ENCODE measurements at regions not wholly inside any gene's neighbourhood (a gene's known extent, or its start where the extent isn't known, plus 50 kb on each side); places are given as distances from the start of the nearest gene placed in this dataset.
"Not testable (repeated sequence)": the region's sequence is repeated elsewhere in the genome, so short reads cannot be mapped to it uniquely, and the experiment has no call there.

DNA sequence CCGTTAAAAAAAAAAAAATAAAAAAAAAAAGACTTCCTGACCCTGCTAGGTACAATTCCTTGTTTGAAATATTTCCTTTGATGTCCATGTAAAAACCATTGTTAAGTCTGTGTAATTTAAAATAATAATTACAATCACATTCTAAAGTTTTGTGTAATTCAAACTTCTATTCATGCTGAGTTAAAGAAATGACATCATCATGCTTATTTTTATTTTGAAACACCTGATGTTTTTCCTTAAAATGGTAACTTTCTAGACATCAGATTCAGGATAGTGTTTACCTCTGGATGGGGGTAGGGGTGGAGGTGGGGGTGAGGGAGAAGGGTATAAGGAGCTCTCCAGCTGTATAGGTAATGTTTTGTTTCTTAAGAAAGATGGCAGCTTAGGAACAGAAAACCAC lies 92.8 kb downstream of the ADCYAP1 start:
- DNase-seq (ENCODE audit: low read depth, low spot score): no peak

DNA sequence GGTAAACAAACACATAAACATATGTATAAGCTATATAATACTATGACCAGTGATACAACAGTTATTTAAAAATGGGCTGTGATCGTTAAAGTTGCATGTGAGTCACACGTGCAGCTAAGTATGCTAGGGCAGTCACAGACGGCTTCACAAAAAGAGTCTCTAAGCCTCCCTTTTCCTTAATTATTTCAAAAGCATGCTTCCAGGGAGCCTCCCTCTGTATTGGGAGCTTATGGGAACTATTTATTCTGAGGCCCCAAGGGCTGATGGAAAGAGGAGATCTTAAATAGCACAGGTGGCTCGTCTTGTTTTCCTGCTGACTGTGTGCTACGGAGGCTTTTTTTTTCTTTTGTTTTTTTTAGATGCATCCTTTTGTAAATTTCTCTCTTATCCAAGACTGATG lies 94.3 kb downstream of the ADCYAP1 start:
- DNase-seq (ENCODE audit: low read depth, low spot score): no peak

DNA sequence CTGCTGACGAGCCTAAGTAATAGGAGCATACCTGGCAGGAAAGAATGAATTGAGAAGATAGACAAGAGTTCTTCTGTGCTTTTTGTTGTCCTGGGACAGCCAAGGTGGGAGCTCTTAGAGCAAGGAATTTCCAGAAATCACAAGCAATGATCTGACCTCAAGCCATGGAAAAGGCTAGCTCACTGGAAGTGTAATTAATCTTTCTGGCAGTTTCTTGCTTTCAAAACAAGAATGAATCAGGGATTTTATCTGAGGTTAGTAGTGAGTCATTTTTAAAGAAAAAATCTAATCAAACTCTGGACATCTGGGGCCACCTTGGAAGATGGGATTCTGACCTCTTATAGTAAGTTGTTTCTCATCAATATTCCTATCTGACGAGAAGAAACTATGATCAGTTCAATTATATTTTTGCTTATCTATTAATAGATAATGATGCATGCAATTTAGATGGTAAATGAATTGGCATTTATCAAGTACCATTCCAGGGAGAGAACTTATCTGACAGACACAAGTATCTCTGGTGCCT lies 98.0 kb downstream of the ADCYAP1 start:
- no peak for DNase-seq (ENCODE audit: low read depth, low spot score)

DNA sequence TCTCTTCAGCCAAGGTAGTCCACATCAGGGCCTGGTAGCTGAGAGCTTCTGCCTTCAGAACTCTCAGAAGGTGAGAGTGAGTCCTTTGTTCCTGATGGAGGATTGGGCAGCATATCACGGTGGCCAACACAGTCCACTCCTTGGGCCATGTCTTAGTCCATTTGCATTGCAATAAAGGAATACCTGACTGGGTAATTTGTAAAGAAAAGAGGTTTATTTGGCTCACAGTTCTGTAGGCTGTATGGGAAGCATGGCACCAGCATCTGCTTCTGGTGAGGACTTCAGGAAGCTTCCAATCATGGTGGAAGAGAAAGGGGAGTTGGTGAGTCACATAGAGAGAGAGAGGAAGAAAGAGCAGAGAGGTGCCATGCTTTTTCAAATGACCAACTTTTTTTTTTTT lies 98.8 kb downstream of the ADCYAP1 start:
- no peak for DNase-seq (ENCODE audit: low read depth, low spot score)

DNA sequence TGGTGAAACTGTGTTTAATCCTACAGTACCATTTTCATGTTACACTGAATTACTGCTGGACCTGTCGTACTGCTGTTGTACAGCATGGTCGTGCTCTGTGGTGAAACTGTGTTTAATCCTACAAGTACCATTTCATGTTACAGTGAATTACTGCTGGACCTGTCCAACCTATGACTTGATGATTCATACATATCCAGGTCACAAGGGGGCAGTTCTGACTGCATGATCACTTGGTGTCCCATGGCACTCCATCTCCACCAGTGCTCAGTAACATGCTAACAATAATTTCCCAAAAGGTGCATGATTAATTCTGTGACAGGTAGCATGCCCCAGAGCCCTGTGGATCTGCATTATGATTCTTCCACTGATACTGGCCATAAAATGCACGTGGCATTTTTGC lies 101.6 kb downstream of the ADCYAP1 start:
- no peak for DNase-seq (ENCODE audit: low read depth, low spot score)

DNA sequence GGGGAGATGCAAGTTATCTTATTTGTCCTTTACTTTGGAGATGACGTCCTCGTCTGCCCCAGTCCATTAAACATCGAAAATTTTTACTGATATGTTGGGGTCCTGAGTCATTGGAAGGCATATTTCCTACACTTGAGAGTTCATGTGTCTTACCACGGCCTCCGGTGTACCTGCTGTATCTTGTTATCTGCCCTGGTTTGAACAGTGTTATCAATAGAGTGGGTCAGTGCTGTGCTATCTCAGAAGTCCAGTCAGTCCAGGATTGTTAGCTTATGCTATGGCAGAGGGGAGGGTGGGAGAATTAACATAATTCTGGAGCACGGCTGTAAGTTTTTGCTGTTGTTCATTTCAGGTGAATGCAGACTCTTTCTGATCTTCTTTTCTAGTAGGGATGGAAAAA lies 102.3 kb downstream of the ADCYAP1 start:
- DNase-seq (ENCODE audit: low read depth, low spot score): no peak

DNA sequence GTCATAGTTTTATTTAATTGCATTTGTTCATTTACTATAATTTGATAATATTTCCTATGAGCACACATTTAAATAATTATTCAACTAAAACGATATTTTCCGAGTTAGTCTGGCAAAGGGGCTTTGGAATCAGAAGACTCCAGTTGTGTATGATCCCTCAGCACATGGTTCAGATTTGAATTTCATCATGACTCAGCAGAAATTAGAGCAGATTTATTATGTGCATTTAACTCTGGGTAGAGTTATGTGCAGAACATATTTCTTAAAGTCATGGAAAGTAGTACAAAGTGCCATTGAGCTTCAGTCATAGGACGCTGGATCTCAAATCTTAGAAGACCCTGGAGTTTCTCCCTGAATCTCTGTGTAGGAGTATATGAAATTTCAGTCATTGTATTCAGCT lies 106.7 kb downstream of the ADCYAP1 start:
- DNase-seq (ENCODE audit: low read depth, low spot score): no peak

DNA sequence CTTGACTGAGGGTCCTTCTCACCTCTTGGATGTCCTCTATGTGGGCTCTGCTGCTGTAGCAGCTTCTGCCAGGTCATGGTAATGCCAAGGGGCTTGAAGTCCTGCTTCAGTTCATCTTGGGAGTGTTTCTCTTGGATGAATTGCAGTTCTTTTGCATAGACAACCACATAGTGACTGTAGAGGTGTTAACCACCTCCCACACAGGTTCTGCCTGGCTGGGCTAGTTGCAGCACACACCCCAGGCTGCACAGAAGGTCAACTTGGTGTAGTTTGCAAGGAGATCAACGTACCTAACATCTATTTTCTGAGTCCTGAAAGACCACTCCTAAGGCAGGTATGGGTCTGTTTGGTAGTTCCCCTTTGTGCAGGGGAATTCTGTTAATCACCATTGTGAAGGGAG lies 108.1 kb downstream of the ADCYAP1 start:
- no peak for DNase-seq (ENCODE audit: low read depth, low spot score)

DNA sequence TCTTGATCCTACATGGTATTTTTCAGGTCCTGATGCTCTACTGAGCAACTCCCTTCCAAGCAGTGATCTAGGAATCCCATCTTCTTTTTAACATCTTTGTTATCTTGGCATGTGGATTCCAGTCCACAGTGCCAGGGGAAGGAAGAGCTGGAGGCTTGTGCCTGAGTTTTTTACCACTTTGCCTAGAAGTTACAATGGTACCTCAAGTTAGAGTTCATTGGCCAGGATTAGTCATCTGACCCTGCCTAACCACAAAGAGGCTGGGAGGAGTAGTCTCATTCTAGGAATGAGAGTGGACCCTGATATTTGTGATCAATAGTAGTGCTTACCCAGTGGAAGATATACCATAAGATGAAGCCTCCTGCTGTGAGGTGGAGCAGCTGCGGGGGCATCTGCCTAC lies 109.3 kb downstream of the ADCYAP1 start:
- no peak for DNase-seq (ENCODE audit: low read depth, low spot score)

DNA sequence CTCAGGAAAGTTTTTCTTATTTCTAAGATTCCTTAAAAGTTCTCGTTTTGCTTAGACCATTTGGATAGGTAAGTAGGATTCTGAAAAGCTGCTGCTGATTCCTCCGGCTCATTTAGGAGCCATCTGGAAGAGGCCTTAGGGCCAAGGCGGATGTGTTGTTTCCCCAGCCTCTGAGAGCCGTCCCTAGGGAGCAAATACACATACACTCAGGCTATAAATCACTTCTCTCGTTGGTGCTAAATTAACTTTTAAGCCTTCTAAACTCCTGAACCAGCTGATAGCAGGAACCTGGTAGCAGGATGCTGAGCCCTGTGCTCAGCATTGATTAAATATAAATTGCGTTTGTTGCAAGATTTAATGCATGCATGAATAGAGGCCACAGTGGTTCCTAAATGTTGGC lies 109.8 kb downstream of the ADCYAP1 start:
- no peak for DNase-seq (ENCODE audit: low read depth, low spot score)

DNA sequence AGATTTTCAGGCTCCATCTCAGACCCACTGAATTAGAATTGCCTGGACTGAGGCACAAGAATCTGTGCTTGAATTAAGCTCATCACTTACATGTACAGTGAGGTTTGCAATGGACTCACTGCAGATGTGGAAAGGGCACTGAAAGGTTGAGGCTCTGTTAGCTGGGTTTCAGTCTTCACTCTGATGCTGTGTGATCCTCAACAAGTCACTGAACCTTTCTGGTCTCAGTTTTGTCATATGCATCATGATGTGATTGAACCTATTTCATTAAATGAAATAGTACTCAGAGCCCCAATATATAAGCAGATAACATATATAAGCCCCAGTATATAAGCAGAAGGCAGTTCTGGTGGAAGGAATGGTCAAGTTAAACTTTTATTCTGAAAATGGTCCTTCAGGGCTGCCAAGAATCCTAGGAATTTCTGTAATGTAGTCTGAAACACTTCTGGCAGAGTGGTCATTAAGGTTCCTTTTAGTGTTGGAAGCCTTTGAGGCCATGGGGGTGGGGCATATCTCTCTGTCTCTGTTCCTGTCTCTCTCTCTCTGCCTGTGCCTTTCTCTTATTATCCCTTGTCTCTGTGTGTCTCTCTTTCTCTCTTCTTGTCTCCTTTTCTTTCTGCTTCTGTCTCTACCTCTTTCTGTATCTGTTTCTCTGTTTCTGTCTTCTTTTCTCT lies 110.4 kb downstream of the ADCYAP1 start:
- DNase-seq (ENCODE audit: low read depth, low spot score): no peak

DNA sequence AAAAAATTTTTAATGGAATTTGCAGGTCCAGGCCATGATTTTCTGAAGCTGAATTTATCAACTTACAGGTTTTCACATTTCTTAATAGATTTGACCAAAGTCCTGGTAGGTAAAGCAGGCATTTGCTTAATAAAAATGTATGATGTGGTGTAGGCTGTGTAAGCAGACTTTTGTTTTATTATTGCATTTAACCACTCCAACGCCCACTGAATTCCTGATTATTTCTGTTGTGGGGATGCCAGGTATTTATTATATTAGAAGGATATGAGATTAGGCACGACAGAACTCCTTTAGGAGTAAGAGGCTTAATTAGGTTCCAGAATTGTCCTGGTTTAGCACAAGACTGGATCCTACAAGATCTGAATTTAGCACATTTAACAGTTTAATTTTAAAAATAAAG lies 111.1 kb downstream of the ADCYAP1 start:
- DNase-seq (ENCODE audit: low read depth, low spot score): no peak

DNA sequence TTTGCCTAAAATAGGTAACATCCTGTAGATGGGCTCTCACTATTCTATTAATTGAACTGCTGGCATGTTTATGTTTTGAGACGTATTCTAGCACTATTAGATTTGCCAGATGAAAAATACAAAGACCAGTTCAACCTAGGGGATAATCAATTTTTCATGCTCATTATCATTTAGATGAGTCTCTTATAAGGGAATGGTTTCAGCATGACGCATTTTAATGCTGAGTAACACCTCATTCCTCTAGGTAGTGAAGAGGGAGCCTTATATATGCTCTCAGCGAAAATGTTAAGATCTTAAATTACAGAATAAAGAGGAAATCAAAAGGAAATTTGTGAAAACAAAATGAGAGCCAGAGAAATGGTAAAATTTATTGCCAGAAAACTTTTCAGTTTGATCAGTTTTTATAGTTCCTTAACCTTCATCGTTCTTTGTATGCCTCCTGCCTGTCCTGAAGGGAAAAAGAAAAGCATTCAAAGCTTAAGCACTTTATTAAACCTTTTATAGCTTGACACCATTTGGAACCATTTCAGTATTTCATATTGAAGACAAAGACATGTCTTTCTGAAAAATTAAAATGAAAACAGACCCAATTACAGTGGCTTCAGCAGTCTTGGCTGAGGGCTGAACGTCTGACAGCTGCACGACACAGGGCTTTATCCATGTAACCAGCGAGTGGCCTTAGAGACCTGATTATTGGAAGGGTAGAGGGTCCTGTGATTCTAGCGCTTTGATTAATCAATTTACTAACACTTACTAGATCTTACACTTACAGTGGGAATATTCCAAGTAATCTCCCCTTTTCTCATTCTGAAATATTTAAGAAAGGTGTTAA lies 112.8 kb downstream of the ADCYAP1 start:
- DNase-seq (ENCODE audit: low read depth, low spot score): no peak

DNA sequence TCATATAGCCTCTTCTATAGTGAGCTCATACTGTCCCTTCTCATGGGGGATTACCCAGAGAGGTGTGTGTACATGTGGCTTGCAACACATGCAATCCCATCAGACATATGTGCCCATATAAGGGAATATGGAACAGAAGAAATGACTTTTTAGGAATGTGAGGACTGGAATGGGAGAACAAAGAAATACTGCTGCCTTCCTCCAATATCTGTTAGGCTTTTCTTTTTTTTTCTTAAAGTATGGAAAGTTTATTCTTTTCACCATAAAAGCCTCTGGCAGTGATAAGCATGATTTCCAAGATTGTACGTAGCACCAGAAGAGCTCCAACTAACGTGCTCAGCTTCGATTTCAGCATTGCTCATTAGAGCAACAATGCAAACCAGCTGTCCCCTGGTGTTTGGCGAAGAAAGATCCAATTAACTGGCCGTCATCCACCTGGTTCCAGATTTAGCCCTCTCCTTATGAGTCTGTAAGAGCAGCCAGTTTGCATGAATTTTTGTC lies 113.6 kb downstream of the ADCYAP1 start:
- DNase-seq (ENCODE audit: low read depth, low spot score): no peak

DNA sequence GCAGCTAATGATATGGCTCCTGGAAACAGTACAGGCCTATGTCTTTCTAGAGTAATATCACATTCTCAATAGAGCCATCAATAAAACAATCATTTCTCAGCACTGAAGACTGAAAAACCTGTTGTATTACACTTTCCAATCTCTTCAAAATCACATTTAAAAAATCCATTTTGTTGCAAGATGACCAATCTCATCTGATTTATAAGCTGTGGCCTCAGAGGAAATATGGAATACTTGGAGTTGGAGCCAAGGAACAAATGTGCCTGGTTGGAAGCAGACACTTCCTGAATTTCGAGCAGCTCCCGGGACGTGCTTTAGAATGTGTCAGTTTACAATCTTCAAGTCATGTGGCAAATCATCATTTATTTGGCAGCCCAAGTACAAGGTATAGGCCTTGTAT lies 114.5 kb downstream of the ADCYAP1 start:
- DNase-seq (ENCODE audit: low read depth, low spot score): no peak

DNA sequence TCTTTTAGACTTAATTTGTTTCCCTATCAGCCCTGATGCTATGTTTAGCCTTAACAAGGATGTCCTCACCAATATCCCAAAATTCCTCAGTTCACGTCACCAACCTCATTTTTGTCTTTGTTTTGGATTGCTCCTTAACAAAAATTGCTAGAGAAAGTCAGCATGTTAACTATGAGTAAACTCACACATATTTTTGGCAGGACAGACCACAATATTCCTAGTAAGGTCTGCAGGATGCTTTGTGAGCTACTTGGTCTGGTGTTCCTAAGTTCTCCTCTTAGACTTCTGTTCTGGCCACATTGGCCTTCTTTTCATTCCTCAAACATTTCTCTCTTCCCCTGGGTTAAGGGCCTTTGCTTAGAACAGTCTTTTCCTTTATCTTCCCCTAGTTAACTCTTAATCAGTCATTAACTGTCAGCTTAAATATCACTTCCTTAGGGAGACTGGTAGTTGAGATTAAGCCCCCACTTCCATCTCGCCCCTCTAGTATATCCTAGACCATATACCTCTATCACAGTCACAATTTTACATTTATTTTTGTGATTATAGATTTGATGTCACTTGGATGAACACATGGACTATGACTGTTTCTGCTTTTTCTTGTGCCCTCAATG lies 116.2 kb downstream of the ADCYAP1 start:
- no peak for DNase-seq (ENCODE audit: low read depth, low spot score)

DNA sequence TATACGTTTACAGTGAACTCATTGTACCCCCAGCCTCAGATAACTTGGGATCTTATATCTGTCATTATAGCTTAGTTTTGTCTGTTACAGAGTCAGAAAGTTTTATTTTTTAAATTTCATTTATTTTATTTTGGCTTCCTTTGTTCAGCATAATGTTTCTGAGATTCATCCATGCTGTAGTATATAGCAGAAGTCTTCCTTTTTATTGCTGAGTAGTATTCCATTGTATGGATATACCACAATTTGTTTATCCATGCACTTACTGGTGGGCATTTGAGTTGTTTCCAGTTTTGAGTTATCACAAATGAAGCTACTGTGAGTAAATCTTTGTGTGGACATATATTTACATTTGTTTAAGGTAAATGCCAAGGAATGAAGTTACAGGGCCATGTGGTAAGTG lies 122.3 kb downstream of the ADCYAP1 start:
- no peak for DNase-seq (ENCODE audit: low read depth, low spot score)

DNA sequence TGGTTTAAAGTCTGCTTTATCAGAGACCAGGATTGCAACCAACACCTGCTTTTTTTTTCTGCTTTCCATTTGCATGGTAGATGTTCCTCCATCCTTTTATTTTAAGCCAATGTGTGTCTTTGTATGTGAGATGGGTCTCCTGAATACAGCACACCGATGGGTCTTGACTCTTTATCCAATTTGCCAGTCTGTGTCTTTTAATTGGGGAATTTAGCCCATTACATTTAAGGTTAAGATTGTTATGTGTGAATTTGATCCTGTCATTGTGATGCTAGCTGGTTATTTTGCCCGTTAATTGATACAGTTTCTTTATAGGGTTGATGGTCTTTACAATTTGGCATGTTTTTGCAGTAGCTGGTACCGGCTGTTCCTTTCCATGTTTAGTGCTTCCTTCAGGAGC lies 128.4 kb downstream of the ADCYAP1 start:
- DNase-seq (ENCODE audit: low read depth, low spot score): not testable (repeated sequence)

DNA sequence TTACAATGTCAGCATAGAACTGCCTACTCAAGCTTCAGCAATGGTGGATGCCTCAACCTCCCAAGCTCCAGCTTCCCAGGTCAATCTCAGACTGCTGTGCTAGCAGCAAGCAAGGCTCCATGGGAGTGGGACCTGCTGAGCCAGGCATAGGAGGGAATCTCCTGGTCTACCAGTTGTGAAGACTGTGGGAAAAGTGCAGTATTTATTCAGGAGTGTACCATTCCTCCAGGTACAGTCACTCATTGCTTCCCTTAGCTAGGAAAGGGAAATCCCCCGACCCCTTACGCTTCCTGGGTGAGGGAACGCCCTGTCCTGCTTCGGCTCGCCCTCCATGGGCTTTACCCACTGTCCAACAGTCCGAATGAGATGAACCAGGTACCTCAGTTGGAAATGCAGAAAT lies 130.3 kb downstream of the ADCYAP1 start:
- no peak for DNase-seq (ENCODE audit: low read depth, low spot score)

DNA sequence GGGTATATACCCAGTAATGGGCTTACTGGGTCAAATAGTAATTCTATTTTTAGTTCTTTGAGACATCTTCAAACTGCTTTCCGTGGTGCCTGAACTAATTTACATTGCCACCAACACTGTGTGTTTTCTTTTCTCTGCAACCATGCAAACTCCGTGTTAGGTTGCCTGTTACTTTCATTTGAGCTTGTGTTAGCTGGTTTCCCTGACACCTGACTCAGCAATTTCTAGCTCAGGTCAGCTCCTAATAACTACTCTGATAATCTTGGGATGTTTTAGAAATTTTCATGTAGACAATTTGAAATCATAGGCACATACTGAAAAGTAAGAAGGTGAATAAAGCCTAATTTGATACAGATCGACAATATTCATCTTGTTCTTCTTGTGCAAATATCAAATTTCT lies 132.3 kb downstream of the ADCYAP1 start:
- DNase-seq (ENCODE audit: low read depth, low spot score): no peak

DNA sequence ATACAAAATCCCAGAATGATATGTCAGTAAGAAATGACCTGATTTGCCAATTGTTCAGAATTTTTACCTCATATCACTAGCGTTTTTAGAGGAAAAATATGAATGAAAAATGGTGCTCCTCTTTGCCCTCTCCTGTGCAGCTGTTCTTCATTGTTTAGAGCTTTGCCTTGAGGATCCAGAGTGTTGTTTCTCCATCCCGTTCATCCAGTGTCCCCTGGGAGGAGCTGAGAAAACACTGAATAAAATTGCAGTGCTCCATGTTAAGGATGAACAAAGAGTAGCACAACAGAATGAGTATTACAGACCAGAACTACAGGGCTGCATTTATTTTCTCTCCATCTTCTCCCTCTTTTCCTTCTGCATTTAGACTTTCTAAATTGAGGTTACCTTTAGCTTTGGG lies 133.1 kb downstream of the ADCYAP1 start:
- no peak for DNase-seq (ENCODE audit: low read depth, low spot score)

DNA sequence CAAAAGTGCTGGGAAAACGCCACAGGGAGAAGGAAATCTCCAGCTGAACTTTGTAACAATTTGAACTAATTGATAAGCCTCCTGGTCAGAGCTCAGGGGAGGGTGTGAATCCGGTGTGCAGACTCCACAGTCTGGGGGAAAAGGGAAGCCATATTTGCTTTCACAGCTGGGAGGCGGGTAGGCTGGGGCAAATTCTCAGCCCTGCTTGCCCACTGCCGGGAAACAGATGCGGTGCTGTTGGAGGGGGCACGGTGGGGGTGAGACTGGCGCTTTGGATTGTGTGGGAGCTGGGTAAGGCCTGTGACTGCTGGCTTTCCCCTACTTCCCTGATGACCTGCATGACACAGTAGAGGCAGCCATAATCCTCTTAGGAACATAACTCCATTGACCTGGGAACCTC lies 134.8 kb downstream of the ADCYAP1 start:
- DNase-seq (ENCODE audit: low read depth, low spot score): no peak

DNA sequence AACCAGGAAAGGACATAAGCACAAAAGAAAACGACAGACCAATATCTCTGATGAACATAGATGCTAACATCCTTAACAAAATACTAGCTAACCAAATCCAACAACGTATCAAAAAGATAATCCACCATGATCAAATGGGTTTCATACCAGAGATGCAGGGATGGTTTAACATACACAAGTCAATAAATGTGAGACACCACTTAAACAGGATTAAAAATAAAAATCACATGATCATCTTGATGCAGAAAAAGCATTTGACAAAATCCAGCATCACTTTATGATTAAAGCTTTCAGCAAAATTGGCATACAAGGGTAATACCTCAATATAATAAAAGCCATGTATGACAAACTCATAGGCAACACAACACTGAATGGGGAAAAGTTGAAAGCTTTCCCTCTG lies 138.4 kb downstream of the ADCYAP1 start:
- not testable (repeated sequence) for DNase-seq (ENCODE audit: low read depth, low spot score)
